Mesendoderm (in vitro differentiated cells): ENCODE measurements at regions not wholly inside any gene's neighbourhood (a gene's known extent, or its start where the extent isn't known, plus 50 kb on each side); places are given as distances from the start of the nearest gene placed in this dataset.
A peak's percentile ranks its signal among the peaks of the same experiment; 100 is the strongest.

ENCODE experiments used
- DNase-seq: peaks from one replicate; pipeline ENCODE4 v3.0.0; 2013
- H2AK5ac ChIP-seq: 2 replicates; pipeline ENCODE4 v1.6.1; 2013; ENCODE audit warnings: low read length, inconsistent platforms
- H2BK120ac ChIP-seq: 2 replicates; pipeline ENCODE4 v1.6.1; 2013; ENCODE audit warnings: low read depth, mild to moderate bottlenecking, low read length, moderate library complexity, mixed read lengths
- H2BK15ac ChIP-seq: replicated peaks from 2 replicates; pipeline ENCODE4 v1.6.1; 2013; ENCODE audit warnings: low read depth, mild to moderate bottlenecking, moderate library complexity
- H2BK5ac ChIP-seq: 2 replicates; pipeline ENCODE4 v1.6.1; 2013; ENCODE audit warnings: low read length, inconsistent platforms
- H3K18ac ChIP-seq: 2 replicates; pipeline ENCODE4 v1.6.1; 2013; ENCODE audit warnings: mild to moderate bottlenecking, low read length, mixed read lengths
- H3K23ac ChIP-seq: one replicate; pipeline ENCODE4 v1.6.1; 2013; ENCODE audit warnings: low read length
- H3K27ac ChIP-seq: 2 replicates; pipeline ENCODE4 v1.5.1; 2013; ENCODE audit warnings: low read depth, mild to moderate bottlenecking, inconsistent platforms, low read length, moderate library complexity
- H3K27me3 ChIP-seq: 2 replicates; pipeline ENCODE4 v1.6.1; 2013; ENCODE audit warnings: low read length, control low read depth, mild to moderate bottlenecking, inconsistent platforms; ENCODE audit not compliant: insufficient read depth, poor library complexity
- H3K36me3 ChIP-seq: 2 replicates; pipeline ENCODE4 v1.6.1; 2013; ENCODE audit warnings: low read length, inconsistent platforms; ENCODE audit not compliant: control insufficient read depth, insufficient read depth
- H3K4ac ChIP-seq: one replicate; pipeline ENCODE4 v1.6.1; 2013; ENCODE audit warnings: low read depth, mild to moderate bottlenecking, low read length, moderate library complexity
- H3K4me1 ChIP-seq: 2 replicates; pipeline ENCODE4 v1.6.1; 2013; ENCODE audit warnings: low read depth, low read length, inconsistent platforms; ENCODE audit not compliant: control insufficient read depth
- H3K4me2 ChIP-seq: 2 replicates; pipeline ENCODE4 v1.6.1; 2013; ENCODE audit warnings: low read length
- H3K4me3 ChIP-seq: 2 replicates; pipeline ENCODE4 v1.5.1; 2013; ENCODE audit warnings: mild to moderate bottlenecking, low read length
- H3K56ac ChIP-seq: one replicate; pipeline ENCODE4 v1.6.1; 2013; ENCODE audit warnings: low read length
- H3K79me1 ChIP-seq: 2 replicates; pipeline ENCODE4 v1.6.1; 2013; ENCODE audit warnings: low read length, inconsistent platforms
- H3K79me2 ChIP-seq: 2 replicates; pipeline ENCODE4 v1.6.1; 2013; ENCODE audit warnings: mild to moderate bottlenecking, low read length; ENCODE audit not compliant: control insufficient read depth, insufficient read depth
- H3K9ac ChIP-seq: 2 replicates; pipeline ENCODE4 v1.6.1; 2013; ENCODE audit warnings: low read length, inconsistent platforms
- H4K5ac ChIP-seq: one replicate; pipeline ENCODE4 v1.6.1; 2013; ENCODE audit warnings: low read length
- H4K8ac ChIP-seq: one replicate; pipeline ENCODE4 v1.6.1; 2013; ENCODE audit warnings: low read depth, mild to moderate bottlenecking, control low read depth, low read length, moderate library complexity
- WGBS: extraction: QIAGEN DNeasy Blood & Tissue Kit; methylation state at CpG from one replicate; pipeline ENCODE4 v1.1.7; 2013; ENCODE audit warnings: low lambda C conversion rate, missing lambda C conversion rate; ENCODE audit not compliant: insufficient coverage; ENCODE audit errors: extremely low coverage; 5-methylcytosine and 5-hydroxymethylcytosine counted together

GRCh38 chr13:92972751-92973150 is 253.9 kb upstream of the GPC6 start:
- no peak overlapping the region for H4K5ac ChIP-seq
- no peak overlapping the region for H3K27ac ChIP-seq
- H2AK5ac ChIP-seq, result no peak overlapping the region
- H3K36me3 ChIP-seq, result no peaks in the 10 kb centered on the region
- H3K79me2 ChIP-seq, result no peaks in the 10 kb centered on the region
- WGBS, result no CpG with 5 or more reads among the region's 3 CpGs
- H3K4me1 ChIP-seq, result no peaks in the 10 kb centered on the region
- no peak overlapping the region for H3K18ac ChIP-seq
- H3K79me1 ChIP-seq, result no peaks in the 10 kb centered on the region
- H2BK120ac ChIP-seq, result no peak overlapping the region
- H2BK15ac ChIP-seq, result no peak overlapping the region
- no peak overlapping the region for H3K4me3 ChIP-seq
- no peak overlapping the region for H3K9ac ChIP-seq
- H3K23ac ChIP-seq, result no peak overlapping the region
- no peak overlapping the region for H4K8ac ChIP-seq
- H2BK5ac ChIP-seq, result no peak overlapping the region
- H3K4me2 ChIP-seq, result no peak overlapping the region
- DNase-seq, result no peak
- no peak overlapping the region for H3K56ac ChIP-seq
- H3K4ac ChIP-seq, result no peak overlapping the region
- H3K27me3 ChIP-seq, result no peaks in the 10 kb centered on the region

GRCh38 chr13:92974905-92975429 is 251.6 kb upstream of the GPC6 start:
- Histone ChIP-seq H3K27ac (no peak overlapping the region), H3K4ac (no peak overlapping the region), H3K23ac (no peak overlapping the region), H3K4me1 (no peaks in the 10 kb centered on the region), H3K4me2 (no peak overlapping the region), H3K27me3 (no peaks in the 10 kb centered on the region), H3K18ac (no peak overlapping the region), H4K8ac (no peak overlapping the region), H3K79me1 (no peaks in the 10 kb centered on the region), H4K5ac (no peak overlapping the region), H3K36me3 (no peaks in the 10 kb centered on the region), H3K56ac (no peak overlapping the region), H3K4me3 (no peak overlapping the region), H3K9ac (no peak overlapping the region), H2BK15ac (no peak overlapping the region), H2BK120ac (no peak overlapping the region), H3K79me2 (no peaks in the 10 kb centered on the region), H2BK5ac (no peak overlapping the region), H2AK5ac (no peak overlapping the region)
- DNase-seq, result no peak
- no CpG with 5 or more reads among the region's 8 CpGs for WGBS

- Histone ChIP-seq H3K18ac (no peak overlapping the region), H3K36me3 (no peaks in the 10 kb centered on the region), H2BK15ac (no peak overlapping the region), H2AK5ac (no peak overlapping the region), H3K23ac (no peak overlapping the region), H4K8ac (no peak overlapping the region), H3K4me3 (no peak overlapping the region), H3K27me3 (no peaks in the 10 kb centered on the region), H2BK120ac (no peak overlapping the region), H3K56ac (no peak overlapping the region), H3K27ac (no peak overlapping the region), H3K4ac (no peak overlapping the region), H2BK5ac (no peak overlapping the region), H3K4me2 (no peak overlapping the region), H3K9ac (no peak overlapping the region), H4K5ac (no peak overlapping the region), H3K79me2 (no peaks in the 10 kb centered on the region), H3K79me1 (no peaks in the 10 kb centered on the region), H3K4me1 (no peaks in the 10 kb centered on the region)
- DNase-seq, result no peak
Observed at GRCh38 chr13:92976657-92977056, 249.9 kb upstream of the GPC6 start.

- Histone ChIP-seq H3K4me1 (no peaks in the 10 kb centered on the region), H4K8ac (no peak overlapping the region), H3K79me1 (no peaks in the 10 kb centered on the region), H2BK120ac (no peak overlapping the region), H4K5ac (no peak overlapping the region), H2BK5ac (no peak overlapping the region), H3K18ac (no peak overlapping the region), H3K27ac (no peak overlapping the region), H3K4me2 (no peak overlapping the region), H3K56ac (no peak overlapping the region), H2AK5ac (no peak overlapping the region), H3K79me2 (no peaks in the 10 kb centered on the region), H3K4me3 (no peak overlapping the region), H2BK15ac (no peak overlapping the region), H3K27me3 (no peaks in the 10 kb centered on the region), H3K23ac (no peak overlapping the region), H3K4ac (no peak overlapping the region), H3K36me3 (no peaks in the 10 kb centered on the region), H3K9ac (no peak overlapping the region)
- DNase-seq, result no peak
- WGBS, result no CpG with 5 or more reads among the region's 2 CpGs
Observed at GRCh38 chr13:92984151-92984550, 242.5 kb upstream of the GPC6 start.

- Histone ChIP-seq H2BK15ac (no peak overlapping the region), H3K79me2 (no peaks in the 10 kb centered on the region), H4K5ac (no peak overlapping the region), H3K9ac (no peak overlapping the region), H3K4ac (no peak overlapping the region), H2BK120ac (no peak overlapping the region), H3K4me3 (no peak overlapping the region), H3K4me1 (no peaks in the 10 kb centered on the region), H3K27me3 (no peaks in the 10 kb centered on the region), H2AK5ac (no peak overlapping the region), H3K27ac (no peak overlapping the region), H3K18ac (no peak overlapping the region), H3K79me1 (no peaks in the 10 kb centered on the region), H2BK5ac (no peak overlapping the region), H3K36me3 (no peaks in the 10 kb centered on the region), H3K23ac (no peak overlapping the region), H4K8ac (no peak overlapping the region), H3K56ac (no peak overlapping the region), H3K4me2 (no peak overlapping the region)
- WGBS, result no CpG with 5 or more reads among the region's 2 CpGs
- peak; percentile 30 for DNase-seq
Observed at GRCh38 chr13:92989301-92989700, 237.3 kb upstream of the GPC6 start.

- H2AK5ac ChIP-seq, result no peak overlapping the region
- no peak overlapping the region for H3K4me2 ChIP-seq
- H4K8ac ChIP-seq, result no peak overlapping the region
- no peak overlapping the region for H2BK120ac ChIP-seq
- H3K27ac ChIP-seq, result no peak overlapping the region
- no peaks in the 10 kb centered on the region for H3K27me3 ChIP-seq
- H3K4ac ChIP-seq, result no peak overlapping the region
- H3K79me1 ChIP-seq, result no peaks in the 10 kb centered on the region
- no peak overlapping the region for H2BK5ac ChIP-seq
- DNase-seq, result no peak
- H4K5ac ChIP-seq, result no peak overlapping the region
- H3K4me1 ChIP-seq, result no peaks in the 10 kb centered on the region
- no peak overlapping the region for H3K56ac ChIP-seq
- H3K79me2 ChIP-seq, result no peaks in the 10 kb centered on the region
- no peak overlapping the region for H3K4me3 ChIP-seq
- H3K36me3 ChIP-seq, result no peaks in the 10 kb centered on the region
- H3K23ac ChIP-seq, result no peak overlapping the region
- H3K18ac ChIP-seq, result no peak overlapping the region
- H3K9ac ChIP-seq, result no peak overlapping the region
- H2BK15ac ChIP-seq, result no peak overlapping the region
Observed at GRCh38 chr13:92991692-92992091, 234.9 kb upstream of the GPC6 start.
